Ovary (tissue), 7 donors: ENCODE measurements at regions not wholly inside any gene's neighbourhood (a gene's known extent, or its start where the extent isn't known, plus 50 kb on each side); places are given as distances from the start of the nearest gene placed in this dataset.

ENCODE experiments used
- DNase-seq, 5 donors: peaks; one replicate each; pipeline ENCODE4 v3.0.0-alpha.2; 2019 to 2020
- H3K27ac ChIP-seq, 2 donors: fragments of 200-600 bp; one replicate each; pipeline versions ENCODE4 v1.5.1 to v1.8.0; 2019 to 2022
- H3K27me3 ChIP-seq: fragments of 200-600 bp; one replicate; pipeline ENCODE4 v1.8.0; 2022
- H3K36me3 ChIP-seq: fragments of 200-600 bp; sonication (generic); one replicate; pipeline ENCODE4 v1.5.1; 2019
- H3K4me1 ChIP-seq: one replicate; pipeline ENCODE4 v1.8.1; 2013; ENCODE audit warnings: mild to moderate bottlenecking, moderate library complexity; ENCODE audit not compliant: insufficient read depth
- H3K4me3 ChIP-seq: fragments of 200-600 bp; sonication (generic); one replicate; pipeline ENCODE4 v1.5.1; 2017
- H3K9me3 ChIP-seq, 2 donors: fragments of 200-600 bp in 1 of 2; sonication (generic) in 1 of 2; one replicate each; pipeline versions ENCODE4 v1.5.1 to v1.8.1; 2013 to 2019; ENCODE audit warnings: mild to moderate bottlenecking in 1 of 2, moderate library complexity in 1 of 2
- EP300 ChIP-seq: sonication (generic); formaldehyde crosslinking; IDR thresholded peaks from one replicate; pipeline ENCODE4 v1.6.1; 2017; ENCODE audit warnings: antibody characterized with exemption
- POLR2A ChIP-seq: fragments of 450-650 bp; IDR thresholded peaks from one replicate; pipeline ENCODE4 v1.6.1; 2017; ENCODE audit warnings: antibody characterized with exemption, mild to moderate bottlenecking, moderate library complexity
- WGBS, 3 donors: extraction: QIAGEN DNeasy Blood & Tissue Kit in 1 of 3; methylation state at CpG; one replicate each; pipeline versions ENCODE4 v1.1.5 to v1.1.7; 2013 to 2017; 5-methylcytosine and 5-hydroxymethylcytosine counted together
- intact Hi-C, 4 donors: fragments of 100-400 bp; cut with DNase I; formaldehyde crosslinking; loops; one replicate each; pipeline versions ENCODE4 v1.11.0 to v1.15.1; 2022 to 2023
- TF ChIP-seq, protein P1 (sequence below), 3 donors: fragments of 450-650 bp in 2 of 3; fragments of 200-600 bp in 1 of 3; IDR thresholded peaks; one replicate each; pipeline versions ENCODE4 v1.5.1 to v1.8.0; 2016 to 2022; ENCODE audit warnings: antibody characterized with exemption in 3 of 3, mild to moderate bottlenecking in 1 of 3
- donor health status: DM: no; HTN: no; CAD: no; lungs with moderate emphysema.
- donor health status: DM: no; HTN: no; CAD: no.
- donor health status: Bipolar disorder and iron deficiency.
- donor health status: DM: no; HTN: no; CAD: no.
- donor health status: DM: yes; HTN: yes; CAD: no.

DNA sequence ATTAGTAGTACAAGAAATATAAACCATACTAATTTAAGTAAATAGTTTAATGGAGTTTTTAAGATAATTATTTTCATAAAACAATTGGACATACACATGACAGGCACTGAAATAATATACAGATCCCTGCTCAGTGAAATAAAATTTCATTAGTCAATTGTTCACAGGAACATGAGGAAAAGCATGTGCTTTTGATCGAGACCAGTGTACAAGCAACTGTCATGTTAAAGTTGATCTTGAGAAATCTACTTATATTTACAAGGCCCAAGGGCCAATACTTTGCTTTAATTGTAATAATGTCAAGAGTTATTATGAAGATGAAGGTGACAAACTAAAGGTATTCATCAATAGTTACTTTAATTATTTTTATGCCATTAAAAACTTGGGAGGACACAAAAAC lies 792.7 kb upstream of the LUZP2 start:
- no peak overlapping the region for H3K4me3 ChIP-seq
- H3K27ac ChIP-seq: no peak overlapping the region
- TF ChIP-seq, protein P1, sequence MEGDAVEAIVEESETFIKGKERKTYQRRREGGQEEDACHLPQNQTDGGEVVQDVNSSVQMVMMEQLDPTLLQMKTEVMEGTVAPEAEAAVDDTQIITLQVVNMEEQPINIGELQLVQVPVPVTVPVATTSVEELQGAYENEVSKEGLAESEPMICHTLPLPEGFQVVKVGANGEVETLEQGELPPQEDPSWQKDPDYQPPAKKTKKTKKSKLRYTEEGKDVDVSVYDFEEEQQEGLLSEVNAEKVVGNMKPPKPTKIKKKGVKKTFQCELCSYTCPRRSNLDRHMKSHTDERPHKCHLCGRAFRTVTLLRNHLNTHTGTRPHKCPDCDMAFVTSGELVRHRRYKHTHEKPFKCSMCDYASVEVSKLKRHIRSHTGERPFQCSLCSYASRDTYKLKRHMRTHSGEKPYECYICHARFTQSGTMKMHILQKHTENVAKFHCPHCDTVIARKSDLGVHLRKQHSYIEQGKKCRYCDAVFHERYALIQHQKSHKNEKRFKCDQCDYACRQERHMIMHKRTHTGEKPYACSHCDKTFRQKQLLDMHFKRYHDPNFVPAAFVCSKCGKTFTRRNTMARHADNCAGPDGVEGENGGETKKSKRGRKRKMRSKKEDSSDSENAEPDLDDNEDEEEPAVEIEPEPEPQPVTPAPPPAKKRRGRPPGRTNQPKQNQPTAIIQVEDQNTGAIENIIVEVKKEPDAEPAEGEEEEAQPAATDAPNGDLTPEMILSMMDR (IDR thresholded peaks at IDR 0.05): no peak
- TF ChIP-seq POLR2A: no peak
- TF ChIP-seq EP300: no peak
- 83 to 95% (median 87%) methylated on average over 1 of the region's 1 CpG for WGBS, 3 donors
- no peaks in the 10 kb centered on the region for H3K27me3 ChIP-seq
- DNase-seq: no peak
- H3K4me1 ChIP-seq: no peaks in the 10 kb centered on the region
- no peaks in the 10 kb centered on the region for H3K9me3 ChIP-seq
- H3K36me3 ChIP-seq: no peaks in the 10 kb centered on the region
- intact Hi-C loops: no loop called here

- intact Hi-C loops: no loop called here
Measured at GRCh38 chr11:23711981-23712380, 784.9 kb upstream of the LUZP2 start.

DNA sequence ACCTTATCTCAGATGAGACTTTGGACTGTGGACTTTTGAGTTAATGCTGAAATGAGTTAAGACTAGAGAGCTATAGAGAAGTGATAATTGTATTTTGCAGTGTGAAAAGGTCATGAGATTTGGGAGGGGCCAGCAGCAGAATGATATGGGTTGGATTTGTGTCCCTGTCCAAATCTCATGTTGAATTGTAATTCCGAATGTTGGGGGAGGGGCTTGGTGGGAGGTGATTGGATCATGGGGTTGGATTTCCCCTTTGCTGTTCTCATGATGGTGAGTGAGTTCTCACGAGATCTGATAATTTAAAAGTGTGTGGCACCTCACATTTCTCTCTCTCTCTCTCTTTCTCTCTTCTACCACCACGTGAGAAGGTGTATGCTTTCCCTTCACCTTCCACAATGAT lies 777.8 kb upstream of the LUZP2 start:
- H3K27ac ChIP-seq: no peak overlapping the region
- H3K4me3 ChIP-seq: no peak overlapping the region
- intact Hi-C loops: no loop called here
- no peaks in the 10 kb centered on the region for H3K27me3 ChIP-seq
- DNase-seq: no peak
- no peaks in the 10 kb centered on the region for H3K4me1 ChIP-seq
- H3K9me3 ChIP-seq: no peaks in the 10 kb centered on the region
- WGBS, 3 donors: 83 to 85% (median 84%) methylated on average over 3 of the region's 3 CpGs
- H3K36me3 ChIP-seq: no peaks in the 10 kb centered on the region
- TF ChIP-seq POLR2A: no peak
- TF ChIP-seq EP300: no peak
- TF ChIP-seq, protein P1 (IDR thresholded peaks at IDR 0.05): no peak

More at GRCh38 chr11:23711981-23712380, 784.9 kb upstream of the LUZP2 start:
- WGBS, 3 donors: 86 to 89% (median 88%) methylated on average over 1 of the region's 1 CpG
- Histone ChIP-seq H3K9me3 (no peaks in the 10 kb centered on the region), H3K4me1 (no peaks in the 10 kb centered on the region), H3K27ac (no peak overlapping the region), H3K27me3 (no peaks in the 10 kb centered on the region), H3K36me3 (no peaks in the 10 kb centered on the region), H3K4me3 (no peak overlapping the region)
- DNase-seq: no peak
- TF ChIP-seq POLR2A (no peak), EP300 (no peak)
- TF ChIP-seq, protein P1 (IDR thresholded peaks at IDR 0.05): no peak

DNA sequence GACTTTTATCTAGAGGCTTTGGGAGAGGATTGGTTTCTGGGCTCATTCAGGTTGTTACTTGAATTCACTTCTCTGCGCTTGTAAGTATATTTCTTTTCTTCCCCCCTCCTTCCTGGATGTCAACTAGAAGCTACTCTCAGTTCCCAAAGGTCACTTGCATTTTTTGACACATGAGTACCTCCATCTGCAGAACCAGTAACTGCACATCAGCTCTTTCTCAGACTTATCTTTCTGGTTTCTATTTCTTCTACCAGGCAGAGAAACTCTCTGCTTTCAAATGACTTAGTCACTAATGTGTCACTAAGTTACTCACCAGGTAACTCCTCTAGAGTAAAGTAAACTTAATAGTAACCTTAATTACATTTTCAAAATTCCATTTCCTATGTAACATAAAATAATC lies 773.0 kb upstream of the LUZP2 start:
- H3K4me1 ChIP-seq: no peaks in the 10 kb centered on the region
- TF ChIP-seq EP300 (no peak), POLR2A (no peak)
- TF ChIP-seq, protein P1 (IDR thresholded peaks at IDR 0.05): no peak
- H3K9me3 ChIP-seq: no peaks in the 10 kb centered on the region
- no peak for DNase-seq
- H3K27ac ChIP-seq: no peak overlapping the region
- no peaks in the 10 kb centered on the region for H3K36me3 ChIP-seq
- WGBS, 3 donors: 89 to 95% (median 95%) methylated on average over 1 of the region's 1 CpG
- intact Hi-C loops: no loop called here
- no peaks in the 10 kb centered on the region for H3K27me3 ChIP-seq
- H3K4me3 ChIP-seq: no peak overlapping the region

DNA sequence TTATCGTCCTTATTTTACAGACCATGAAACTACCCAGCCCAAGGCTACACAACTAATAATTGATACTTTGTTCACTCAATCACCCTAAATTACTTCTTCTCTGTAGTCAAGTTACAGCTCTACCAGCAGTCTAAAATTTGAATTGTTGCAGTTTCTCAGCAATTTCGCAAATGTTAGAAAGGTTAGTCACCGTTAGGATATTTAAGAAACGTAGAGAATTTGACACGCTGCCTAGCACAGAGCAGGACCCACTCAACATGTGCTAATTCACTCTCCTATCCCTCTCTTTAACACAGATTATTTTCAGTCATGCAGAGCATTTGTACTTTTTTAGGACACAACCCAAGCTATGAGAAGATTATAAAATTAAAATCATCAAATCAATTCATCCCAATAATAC lies 771.1 kb upstream of the LUZP2 start:
- no peak overlapping the region for H3K4me3 ChIP-seq
- WGBS, 3 donors: 88 to 91% (median 91%) methylated on average over 5 of the region's 5 CpGs
- H3K4me1 ChIP-seq: no peaks in the 10 kb centered on the region
- no peaks in the 10 kb centered on the region for H3K27me3 ChIP-seq
- intact Hi-C loops: no loop called here
- H3K27ac ChIP-seq: no peak overlapping the region
- no peaks in the 10 kb centered on the region for H3K9me3 ChIP-seq
- no peak for DNase-seq
- TF ChIP-seq, protein P1 (IDR thresholded peaks at IDR 0.05): no peak
- TF ChIP-seq POLR2A (no peak), EP300 (no peak)
- H3K36me3 ChIP-seq: no peaks in the 10 kb centered on the region
